Lung (tissue), 11 donors: ENCODE measurements at regions not wholly inside any gene's neighbourhood (a gene's known extent, or its start where the extent isn't known, plus 50 kb on each side); places are given as distances from the start of the nearest gene placed in this dataset.

Source experiments
- ATAC-seq: fragments of 200-7000 bp; cut with Tn5 transposase; one replicate; pipeline ENCODE4 v1.9.1; 2020; ENCODE audit warnings: moderate number of reproducible peaks; ENCODE audit not compliant: insufficient read depth, low FRiP score
- DNase-seq, 3 donors: peaks; one replicate each; pipeline ENCODE4 v3.0.0-alpha.2; 2013 to 2017
- H3K27ac ChIP-seq, 2 donors: one replicate each; pipeline ENCODE4 v1.5.1; 2013; ENCODE audit warnings: mild to moderate bottlenecking in 2 of 2, moderate library complexity in 2 of 2, control low read depth in 1 of 2, inconsistent platforms in 1 of 2, low read depth in 1 of 2, low read length in 1 of 2
- H3K27me3 ChIP-seq, 3 donors: one replicate each; pipeline ENCODE4 v1.5.1; 2013; ENCODE audit warnings: low read length in 2 of 3; ENCODE audit not compliant: control insufficient read depth in 3 of 3, insufficient read depth in 3 of 3
- H3K36me3 ChIP-seq, 4 donors: one replicate each; pipeline ENCODE4 v1.5.1; 2013; ENCODE audit warnings: low read length in 4 of 4, mild to moderate bottlenecking in 1 of 4, moderate library complexity in 1 of 4; ENCODE audit not compliant: control insufficient read depth in 4 of 4, insufficient read depth in 4 of 4
- H3K4me1 ChIP-seq, 5 donors: one replicate each; pipeline ENCODE4 v1.5.1; 2013; ENCODE audit warnings: low read length in 5 of 5, mild to moderate bottlenecking in 2 of 5, moderate library complexity in 1 of 5; ENCODE audit not compliant: control insufficient read depth in 5 of 5, insufficient read depth in 5 of 5
- H3K4me3 ChIP-seq: one replicate; pipeline ENCODE4 v1.5.1; 2013; ENCODE audit warnings: mild to moderate bottlenecking, control low read depth, moderate library complexity
- H3K9ac ChIP-seq, 2 donors: one replicate each; pipeline ENCODE4 v1.5.1; 2013; ENCODE audit warnings: low read length in 2 of 2, control low read depth in 1 of 2; ENCODE audit not compliant: insufficient read depth in 1 of 2
- H3K9me3 ChIP-seq, 4 donors: one replicate each; pipeline ENCODE4 v1.5.1; 2013; ENCODE audit warnings: low read length in 3 of 4, mild to moderate bottlenecking in 1 of 4, moderate library complexity in 1 of 4; ENCODE audit not compliant: control insufficient read depth in 4 of 4, insufficient read depth in 3 of 4
- CTCF ChIP-seq: IDR thresholded peaks from 2 replicates; pipeline ENCODE4 v1.5.1; 2012; ENCODE audit warnings: mild to moderate bottlenecking; ENCODE audit errors: control extremely low read depth, extremely low read depth
- WGBS, 2 donors: extraction: QIAGEN DNeasy Blood & Tissue Kit; methylation state at CpG; one replicate each; pipeline ENCODE4 v1.1.7; 2013; 5-methylcytosine and 5-hydroxymethylcytosine counted together
- donor health status: control.
- donor health status: control.
- donor health status: Bipolar disorder and iron deficiency.
- donor health status: healthy.
- donor health status: DM: yes; HTN: yes; CAD: no.

GRCh38 chr2:138171244-138171643, 207.0 kb downstream of the HNMT start:
- H3K36me3 ChIP-seq: no peaks in the 10 kb centered on the region
- H3K9ac ChIP-seq: no peak overlapping the region
- no peak for TF ChIP-seq CTCF
- DNase-seq (no peak), ATAC-seq (no peak)
- no peaks in the 10 kb centered on the region for H3K27me3 ChIP-seq
- H3K9me3 ChIP-seq: peaks cover 0 to 5% (median 1%) of the 10 kb centered on the region in 4 donors
- 52 to 63% methylated on average over 3 of the region's 3 CpGs for WGBS, 2 donors
- no peaks in the 10 kb centered on the region for H3K4me1 ChIP-seq
- no peak overlapping the region for H3K4me3 ChIP-seq
- no peak overlapping the region for H3K27ac ChIP-seq

- ATAC-seq: no peak
- no peak for DNase-seq
- WGBS, 2 donors: 90 to 95% methylated on average over 2 of the region's 2 CpGs
These were observed 210.8 kb downstream of the HNMT start for GRCh38 chr2:138175066-138175465.

GRCh38 chr2:138176862-138177439, 212.7 kb downstream of the HNMT start:
- Histone ChIP-seq H3K27ac (no peak overlapping the region), H3K27me3 (no peaks in the 10 kb centered on the region), H3K9me3 (peaks cover 0 to 2% (median 0%) of the 10 kb centered on the region in 4 donors), H3K9ac (no peak overlapping the region), H3K36me3 (no peaks in the 10 kb centered on the region), H3K4me3 (no peak overlapping the region), H3K4me1 (peaks cover 0 to 4% (median 0%) of the 10 kb centered on the region in 5 donors)
- ATAC-seq (no peak), DNase-seq (no peak)
- no peak for TF ChIP-seq CTCF
- 71 to 85% methylated on average over 5 of the region's 5 CpGs for WGBS, 2 donors

More at GRCh38 chr2:138175066-138175465, 210.8 kb downstream of the HNMT start:
- Histone ChIP-seq H3K4me3 (no peak overlapping the region), H3K36me3 (no peaks in the 10 kb centered on the region), H3K9ac (no peak overlapping the region), H3K4me1 (peaks cover 0 to 4% (median 0%) of the 10 kb centered on the region in 5 donors), H3K27me3 (no peaks in the 10 kb centered on the region), H3K9me3 (peaks cover 0 to 2% (median 0%) of the 10 kb centered on the region in 4 donors), H3K27ac (no peak overlapping the region)
- no peak for TF ChIP-seq CTCF

- Histone ChIP-seq H3K4me1 (peaks cover 0 to 4% (median 0%) of the 10 kb centered on the region in 5 donors), H3K27ac (no peak overlapping the region), H3K27me3 (no peaks in the 10 kb centered on the region), H3K9me3 (peaks cover 0 to 1% (median 0%) of the 10 kb centered on the region in 4 donors), H3K4me3 (no peak overlapping the region), H3K9ac (no peak overlapping the region), H3K36me3 (no peaks in the 10 kb centered on the region)
- ATAC-seq: no peak
- 64 to 81% methylated on average over 2 of the region's 2 CpGs for WGBS, 2 donors
- TF ChIP-seq CTCF: no peak
- no peak for DNase-seq
These were observed 213.4 kb downstream of the HNMT start for GRCh38 chr2:138177693-138178092.
